ENCODE measurements at regions not wholly inside any gene's neighbourhood (a gene's known extent, or its start where the extent isn't known, plus 50 kb on each side); places are given as distances from the start of the nearest gene placed in this dataset.

DNA sequence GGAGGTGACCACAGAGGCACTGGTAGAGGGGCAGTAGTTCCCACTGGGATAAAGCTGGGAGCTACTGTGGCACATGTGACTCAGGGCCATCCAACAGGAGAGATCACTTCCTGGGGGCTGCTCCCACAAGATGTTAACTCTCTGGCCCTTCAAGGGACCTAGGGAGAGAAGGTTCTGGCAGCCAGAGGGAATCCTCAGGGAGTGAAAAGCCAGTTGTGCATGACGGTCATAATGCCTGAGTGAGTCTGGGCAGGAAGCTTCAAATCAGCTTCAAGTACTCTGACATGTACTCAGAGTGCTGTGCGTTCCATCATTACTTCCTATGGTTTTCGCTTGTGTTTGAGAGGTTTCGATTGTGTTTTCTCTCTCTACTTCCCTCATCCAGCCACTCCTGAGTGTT is 388.5 kb downstream of the GABRG2 start:
- TF ChIP-seq, protein P1, sequence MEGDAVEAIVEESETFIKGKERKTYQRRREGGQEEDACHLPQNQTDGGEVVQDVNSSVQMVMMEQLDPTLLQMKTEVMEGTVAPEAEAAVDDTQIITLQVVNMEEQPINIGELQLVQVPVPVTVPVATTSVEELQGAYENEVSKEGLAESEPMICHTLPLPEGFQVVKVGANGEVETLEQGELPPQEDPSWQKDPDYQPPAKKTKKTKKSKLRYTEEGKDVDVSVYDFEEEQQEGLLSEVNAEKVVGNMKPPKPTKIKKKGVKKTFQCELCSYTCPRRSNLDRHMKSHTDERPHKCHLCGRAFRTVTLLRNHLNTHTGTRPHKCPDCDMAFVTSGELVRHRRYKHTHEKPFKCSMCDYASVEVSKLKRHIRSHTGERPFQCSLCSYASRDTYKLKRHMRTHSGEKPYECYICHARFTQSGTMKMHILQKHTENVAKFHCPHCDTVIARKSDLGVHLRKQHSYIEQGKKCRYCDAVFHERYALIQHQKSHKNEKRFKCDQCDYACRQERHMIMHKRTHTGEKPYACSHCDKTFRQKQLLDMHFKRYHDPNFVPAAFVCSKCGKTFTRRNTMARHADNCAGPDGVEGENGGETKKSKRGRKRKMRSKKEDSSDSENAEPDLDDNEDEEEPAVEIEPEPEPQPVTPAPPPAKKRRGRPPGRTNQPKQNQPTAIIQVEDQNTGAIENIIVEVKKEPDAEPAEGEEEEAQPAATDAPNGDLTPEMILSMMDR (IDR thresholded peaks at IDR 0.05; ENCODE audit: extremely low read depth in 1 of 2, insufficient read depth in 1 of 2, low read depth in 1 of 2, low read length in 2 of 2): no peak
- no peak for TF ChIP-seq POLR2A (IDR thresholded peaks at IDR 0.05; ENCODE audit: low read depth, low read length)
- TF ChIP-seq POLR2AphosphoS5 (IDR thresholded peaks at IDR 0.05; ENCODE audit: insufficient read depth, low read depth, low read length): no peak
- TF ChIP-seq FOS (IDR thresholded peaks at IDR 0.05; ENCODE audit: borderline replicate concordance, insufficient read depth, low read length): no peak
- TF ChIP-seq MAX (IDR thresholded peaks at IDR 0.05; ENCODE audit: insufficient read depth, insufficient read length): no peak
- no peak for TF ChIP-seq EZH2 (IDR thresholded peaks at IDR 0.05; ENCODE audit: borderline replicate concordance, low read depth, low read length, severe bottlenecking)

Measured in endothelial cell of umbilical vein (primary cell).